IMR-90 (cell line): ENCODE measurements at regions not wholly inside any gene's neighbourhood (a gene's known extent, or its start where the extent isn't known, plus 50 kb on each side); places are given as distances from the start of the nearest gene placed in this dataset.

Experiments
- ATAC-seq: fragments of 200-7000 bp; cut with Tn5 transposase; 2 replicates; pipeline ENCODE4 v1.9.1; 2020; ENCODE audit warnings: low read depth, mild to moderate bottlenecking, moderate library complexity
- BruUV-seq: library from RNA; stranded (reverse); fragments of 400-500 nt; replicated peaks from 2 replicates; lab custom pipeline; 2021; lab: Mats Ljungman, UMichigan
- CTCF ChIA-PET: fragments of 300-600 bp; formaldehyde crosslinking; extraction: SDS; loops from one replicate; lab custom pipeline; 2021; ENCODE audit warnings: antibody characterized with exemption; lab: Yijun Ruan, JAX
- POLR2A ChIA-PET: fragments of 300-600 bp; sonication (Branson Sonifier 250); formaldehyde crosslinking; loops from one replicate; lab custom pipeline; 2022; ENCODE audit warnings: antibody characterized with exemption; ENCODE audit not compliant: unreplicated experiment; lab: Charles Lee
- DNase-seq: peaks from one replicate; pipeline ENCODE4 v3.0.0; 2013
- H2AFZ ChIP-seq: replicated peaks from 2 replicates; pipeline ENCODE3; 2013; ENCODE audit warnings: low read length, mild to moderate bottlenecking; ENCODE audit not compliant: poor library complexity
- H2AK5ac ChIP-seq: 2 replicates; pipeline ENCODE4 v1.6.1; 2013; ENCODE audit warnings: low read depth, low read length, inconsistent platforms
- H2AK9ac ChIP-seq: replicated peaks from 2 replicates; pipeline ENCODE3; 2013; ENCODE audit warnings: mild to moderate bottlenecking, low read depth, low read length, moderate library complexity; ENCODE audit not compliant: poor library complexity
- H2BK120ac ChIP-seq: 2 replicates; pipeline ENCODE4 v1.6.1; 2013; ENCODE audit warnings: low read depth, low read length, inconsistent platforms
- H2BK15ac ChIP-seq: 3 replicates; pipeline ENCODE4 v1.6.1; 2013; ENCODE audit warnings: low read depth, low read length, inconsistent platforms
- H2BK20ac ChIP-seq: 2 replicates; pipeline ENCODE4 v1.6.1; 2013; ENCODE audit warnings: low read depth, mild to moderate bottlenecking, inconsistent platforms, low read length, moderate library complexity
- H2BK5ac ChIP-seq: 2 replicates; pipeline ENCODE4 v1.6.1; 2013; ENCODE audit warnings: mild to moderate bottlenecking, low read depth, low read length, inconsistent platforms; ENCODE audit not compliant: poor library complexity, severe bottlenecking
- H3K14ac ChIP-seq: replicated peaks from 2 replicates; pipeline ENCODE4 v1.6.1; 2013; ENCODE audit warnings: low read depth, low read length, inconsistent platforms
- H3K18ac ChIP-seq: 2 replicates; pipeline ENCODE4 v1.6.1; 2013; ENCODE audit warnings: low read depth, low read length, control low read depth
- H3K23ac ChIP-seq: 2 replicates; pipeline ENCODE4 v1.6.1; 2013; ENCODE audit warnings: low read depth, low read length, inconsistent platforms
- H3K27ac ChIP-seq: 2 replicates; pipeline ENCODE4 v1.5.1; 2013; ENCODE audit warnings: mild to moderate bottlenecking, control low read depth, low read length; ENCODE audit not compliant: insufficient read depth
- H3K27me3 ChIP-seq: 2 replicates; pipeline ENCODE4 v1.6.1; 2013; ENCODE audit warnings: low read length; ENCODE audit not compliant: control insufficient read depth, insufficient read depth
- H3K36me3 ChIP-seq: 2 replicates; pipeline ENCODE4 v1.6.1; 2013; ENCODE audit warnings: low read length, mixed read lengths; ENCODE audit not compliant: control insufficient read depth, insufficient read depth
- H3K4ac ChIP-seq: 2 replicates; pipeline ENCODE4 v1.6.1; 2013; ENCODE audit warnings: low read depth, low read length, inconsistent platforms
- H3K4me1 ChIP-seq: 2 replicates; pipeline ENCODE4 v1.6.1; 2013; ENCODE audit warnings: low read length, mixed read lengths; ENCODE audit not compliant: control insufficient read depth, insufficient read depth
- H3K4me2 ChIP-seq: 2 replicates; pipeline ENCODE4 v1.6.1; 2013; ENCODE audit warnings: low read depth, mild to moderate bottlenecking, control low read depth, low read length, moderate library complexity
- H3K4me3 ChIP-seq: 2 replicates; pipeline ENCODE4 v1.5.1; 2013; ENCODE audit warnings: low read depth, mild to moderate bottlenecking, control low read depth, low read length, moderate library complexity; ENCODE audit not compliant: insufficient read depth
- H3K56ac ChIP-seq: 2 replicates; pipeline ENCODE4 v1.6.1; 2013; ENCODE audit warnings: low read length, inconsistent platforms; ENCODE audit not compliant: insufficient read depth; ENCODE audit errors: extremely low read depth
- H3K79me1 ChIP-seq, 2 experiments: 2 replicates each; pipeline ENCODE4 v1.6.1; 2013; ENCODE audit warnings: low read length in 2 of 2, inconsistent platforms in 1 of 2, low read depth in 1 of 2
- H3K9ac ChIP-seq: 2 replicates; pipeline ENCODE4 v1.6.1; 2013; ENCODE audit warnings: low read depth, low read length, control low read depth
- H3K9me1 ChIP-seq: 2 replicates; pipeline ENCODE4 v1.6.1; 2013; ENCODE audit warnings: low read length, inconsistent platforms; ENCODE audit not compliant: insufficient read depth
- H3K9me3 ChIP-seq: 2 replicates; pipeline ENCODE4 v1.6.1; 2013; ENCODE audit warnings: low read length; ENCODE audit not compliant: control insufficient read depth, insufficient read depth
- H4K20me1 ChIP-seq: 2 replicates; pipeline ENCODE4 v1.6.1; 2013; ENCODE audit warnings: low read length, inconsistent platforms; ENCODE audit not compliant: insufficient read depth
- H4K5ac ChIP-seq: 2 replicates; pipeline ENCODE4 v1.6.1; 2013; ENCODE audit warnings: mild to moderate bottlenecking, low read depth, low read length, control low read depth
- H4K8ac ChIP-seq, 2 experiments: 2 replicates each; pipeline ENCODE4 v1.6.1; 2013; ENCODE audit warnings: low read depth in 2 of 2, low read length in 2 of 2, control low read depth in 1 of 2, inconsistent platforms in 1 of 2
- H4K91ac ChIP-seq: 2 replicates; pipeline ENCODE4 v1.6.1; 2013; ENCODE audit warnings: low read depth, low read length, inconsistent platforms; ENCODE audit not compliant: insufficient read depth
- MAFK ChIP-seq: IDR thresholded peaks from 2 replicates; pipeline ENCODE4 v1.6.1; 2012; ENCODE audit warnings: low read depth, low read length, improper control_type of control experiment
- MXI1 ChIP-seq: IDR thresholded peaks from 2 replicates; pipeline ENCODE4 v1.6.1; 2012; ENCODE audit warnings: low read depth, mild to moderate bottlenecking, low read length, moderate library complexity, borderline replicate concordance
- NFE2L2 ChIP-seq: fragments of 150-350 bp; IDR thresholded peaks from 2 replicates; pipeline ENCODE4 v1.6.1; 2016; ENCODE audit warnings: low read depth, mild to moderate bottlenecking, low read length
- SMC3 ChIP-seq: fragments of 150-350 bp; IDR thresholded peaks from 2 replicates; pipeline ENCODE4 v1.6.1; 2016; ENCODE audit warnings: low read depth, mild to moderate bottlenecking, antibody characterized with exemption, low read length, moderate library complexity
- USF2 ChIP-seq: fragments of 150-350 bp; IDR thresholded peaks from 2 replicates; pipeline ENCODE4 v1.6.1; 2017; ENCODE audit warnings: mild to moderate bottlenecking, antibody characterized with exemption, low read length, low read depth
- WGBS, 2 experiments: methylation state at CpG; one replicate each; pipeline versions ENCODE4 v1.1.5 to v1.1.7; 2013; ENCODE audit warnings: missing lambda C conversion rate in 2 of 2; ENCODE audit not compliant: insufficient read length in 1 of 2; ENCODE audit errors: extremely low coverage in 2 of 2; 5-methylcytosine and 5-hydroxymethylcytosine counted together
- dilution Hi-C: fragments of 300-500 bp; cut with HindIII; formaldehyde crosslinking; loops from one replicate; pipeline ENCODE4 v1.14.3; 2018; ENCODE audit warnings: low sequenced_read_pairs; ENCODE audit not compliant: unreplicated experiment
- in situ Hi-C: fragments of 300-500 bp; cut with MboI; formaldehyde crosslinking; loops from 3 replicates; pipeline ENCODE4 v1.14.3; 2019; ENCODE audit warnings: low sequenced_read_pairs, inconsistent platforms, mixed read lengths
- intact Hi-C: fragments of 100-400 bp; cut with micrococcal nuclease; formaldehyde crosslinking; loops from 2 replicates; pipeline ENCODE4 v1.10.0; 2022

GRCh38 chr12:111169456-111169855 lies 199.4 kb downstream of the PHETA1 start:
- no peak overlapping the region for H2AK5ac ChIP-seq
- POLR2A ChIA-PET, result no interaction called here
- H4K91ac ChIP-seq, result no peak overlapping the region
- H4K20me1 ChIP-seq, result no peaks in the 10 kb centered on the region
- dilution Hi-C loops (no loop called here), in situ Hi-C loops (no loop called here), intact Hi-C loops (no loop called here)
- H3K18ac ChIP-seq, result no peak overlapping the region
- no peak overlapping the region for H3K9ac ChIP-seq
- H3K23ac ChIP-seq, result no peak overlapping the region
- no peak for ATAC-seq
- no peak overlapping the region for H3K4me2 ChIP-seq
- no peaks in the 10 kb centered on the region for H3K9me1 ChIP-seq
- H3K9me3 ChIP-seq, result no peaks in the 10 kb centered on the region
- H3K79me1 ChIP-seq, result no peaks in the 10 kb centered on the region
- H3K4me1 ChIP-seq, result no peaks in the 10 kb centered on the region
- no TSS peak for BruUV-seq
- WGBS, 2 experiments, result 33% methylated on average over 2 of the region's 13 CpGs; no CpG with 5 or more reads in 1 of the 2 experiments
- no peak overlapping the region for H2BK5ac ChIP-seq
- no peak overlapping the region for H4K8ac ChIP-seq
- no peak for DNase-seq
- no peak overlapping the region for H2BK15ac ChIP-seq
- H3K14ac ChIP-seq, result no peak overlapping the region
- no peak overlapping the region for H4K5ac ChIP-seq
- H2BK20ac ChIP-seq, result no peak overlapping the region
- no peak overlapping the region for H3K27ac ChIP-seq
- H3K27me3 ChIP-seq, result no peaks in the 10 kb centered on the region; the same call in 1 of the 2 replicates
- no peaks in the 10 kb centered on the region for H3K36me3 ChIP-seq
- no peak overlapping the region for H2AK9ac ChIP-seq
- no peak overlapping the region for H2AFZ ChIP-seq
- TF ChIP-seq SMC3 (no peak), USF2 (no peak), MXI1 (no peak), NFE2L2 (no peak), MAFK (no peak)
- no peak overlapping the region for H3K4me3 ChIP-seq
- H3K56ac ChIP-seq, result no peak overlapping the region
- CTCF ChIA-PET, result no interaction called here
- H2BK120ac ChIP-seq, result no peak overlapping the region
- no peak overlapping the region for H3K4ac ChIP-seq
